Ammon's horn (tissue), 1 donor: ENCODE measurements at regions not wholly inside any gene's neighbourhood (a gene's known extent, or its start where the extent isn't known, plus 50 kb on each side); places are given as distances from the start of the nearest gene placed in this dataset.
"Not testable (repeated sequence)": the region's sequence is repeated elsewhere in the genome, so short reads cannot be mapped to it uniquely, and the experiment has no call there.

Experiments
- DNase-seq: peaks from one replicate; pipeline ENCODE4 v3.0.0-alpha.2; 2016; ENCODE audit warnings: low spot score

GRCh38 chr5:125045646-125046045 lies 299.2 kb upstream of the ZNF608 start:
- no peak for DNase-seq

- DNase-seq = no peak
Measured at GRCh38 chr5:125046838-125047237, 300.4 kb upstream of the ZNF608 start.

GRCh38 chr5:125047871-125048270 lies 301.4 kb upstream of the ZNF608 start:
- no peak for DNase-seq

- DNase-seq = no peak
Measured at GRCh38 chr5:125049721-125050702, 303.6 kb upstream of the ZNF608 start.

GRCh38 chr5:125050926-125051325 lies 304.5 kb upstream of the ZNF608 start:
- DNase-seq = peak; percentile 77

- DNase-seq = no peak
Measured at GRCh38 chr5:125052584-125052983, 306.1 kb upstream of the ZNF608 start.

GRCh38 chr5:125053179-125053578 lies 306.7 kb upstream of the ZNF608 start:
- DNase-seq = no peak

GRCh38 chr5:125054146-125054545 lies 307.7 kb upstream of the ZNF608 start:
- no peak for DNase-seq

GRCh38 chr5:125056671-125057485 lies 310.4 kb upstream of the ZNF608 start:
- DNase-seq = peak; percentile 29

- peak; percentile 8 for DNase-seq
Measured at GRCh38 chr5:125057912-125058826, 311.7 kb upstream of the ZNF608 start.

- no peak for DNase-seq
Measured at GRCh38 chr5:125059255-125060002, 313.0 kb upstream of the ZNF608 start.

- DNase-seq = no peak
Measured at GRCh38 chr5:125061726-125062125, 315.3 kb upstream of the ZNF608 start.

- DNase-seq = peak; percentile 12
Measured at GRCh38 chr5:125064621-125065438, 318.4 kb upstream of the ZNF608 start.

GRCh38 chr5:125065741-125066140 lies 319.3 kb upstream of the ZNF608 start:
- no peak for DNase-seq

- DNase-seq = no peak
Measured at GRCh38 chr5:125070961-125071360, 324.5 kb upstream of the ZNF608 start.

GRCh38 chr5:125073090-125073489 lies 326.7 kb upstream of the ZNF608 start:
- no peak for DNase-seq

GRCh38 chr5:125075567-125075966 lies 329.1 kb upstream of the ZNF608 start:
- no peak for DNase-seq

- DNase-seq = not testable (repeated sequence)
Measured at GRCh38 chr5:125079028-125079427, 332.6 kb upstream of the ZNF608 start.

GRCh38 chr5:125081101-125081500 lies 334.7 kb upstream of the ZNF608 start:
- no peak for DNase-seq

GRCh38 chr5:125083981-125084380 lies 337.5 kb upstream of the ZNF608 start:
- DNase-seq = no peak
